HEK293T (cell line): ENCODE measurements at regions not wholly inside any gene's neighbourhood (a gene's known extent, or its start where the extent isn't known, plus 50 kb on each side); places are given as distances from the start of the nearest gene placed in this dataset.

Experiments
- ARNT ChIP-seq: fragments of 450-650 bp; IDR thresholded peaks from 2 replicates; pipeline ENCODE4 v1.6.1; 2017; ENCODE audit warnings: mild to moderate bottlenecking
- BHLHE40 ChIP-seq: fragments of 450-650 bp; IDR thresholded peaks from 2 replicates; pipeline ENCODE4 v1.6.1; 2016; ENCODE audit warnings: mild to moderate bottlenecking, moderate library complexity, borderline replicate concordance
- ELF4 ChIP-seq: fragments of 450-650 bp; IDR thresholded peaks from 2 replicates; pipeline ENCODE4 v1.6.1; 2017; ENCODE audit warnings: antibody characterized with exemption
- FOXA1 ChIP-seq: fragments of 450-650 bp; IDR thresholded peaks from 2 replicates; pipeline ENCODE4 v1.6.1; 2016; ENCODE audit warnings: mild to moderate bottlenecking
- FOXM1 ChIP-seq: fragments of 450-650 bp; IDR thresholded peaks from 2 replicates; pipeline ENCODE4 v1.6.1; 2017; ENCODE audit warnings: mild to moderate bottlenecking, borderline replicate concordance
- PKNOX1 ChIP-seq: fragments of 450-650 bp; IDR thresholded peaks from 2 replicates; pipeline ENCODE4 v1.6.1; 2016
- SP1 ChIP-seq: fragments of 450-650 bp; IDR thresholded peaks from 2 replicates; pipeline ENCODE4 v1.6.1; 2017
- SUZ12 ChIP-seq: fragments of 450-650 bp; IDR thresholded peaks from 2 replicates; pipeline ENCODE4 v1.6.1; 2016; ENCODE audit warnings: mild to moderate bottlenecking

DNA sequence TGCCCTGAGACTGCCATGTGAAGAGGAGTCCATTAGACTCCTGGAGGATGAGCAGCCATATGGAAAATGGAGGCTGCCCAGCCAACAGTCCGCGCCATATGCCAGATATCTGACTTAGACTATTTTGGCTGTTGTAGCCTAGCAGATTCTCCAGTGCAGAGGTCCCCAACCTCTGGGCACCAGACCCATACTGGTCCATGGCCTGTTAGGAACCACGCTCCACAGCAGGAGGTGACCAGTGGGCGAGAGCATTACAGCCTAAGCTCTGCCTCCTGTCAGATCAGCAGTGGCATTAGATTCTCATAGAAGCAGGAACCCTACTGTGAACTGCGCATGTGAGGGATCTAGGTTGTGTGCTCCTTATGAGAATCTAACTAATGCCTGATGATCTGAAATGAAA lies 851.9 kb downstream of the NR2F1-AS1 start:
- TF ChIP-seq BHLHE40 (no peak), FOXM1 (no peak), ELF4 (no peak), SUZ12 (no peak), SP1 (no peak), ARNT (no peak), PKNOX1 (no peak), FOXA1 (no peak)
